Keratinocyte (primary cell): ENCODE measurements at regions not wholly inside any gene's neighbourhood (a gene's known extent, or its start where the extent isn't known, plus 50 kb on each side); places are given as distances from the start of the nearest gene placed in this dataset.

Experiments
- DNase-seq: peaks from one replicate; pipeline ENCODE4 v3.0.0-alpha.2; 2011; ENCODE audit warnings: low read depth, missing footprints, low spot score
- FAIRE-seq: peaks from 2 replicates; lab custom pipeline; 2011; peaks lifted over from hg19 to GRCh38; lab: Jason Lieb, UNC
- H2AFZ ChIP-seq: 2 replicates; pipeline ENCODE4 v1.6.0; 2012; ENCODE audit warnings: low read length, control low read depth, inconsistent platforms; ENCODE audit not compliant: control insufficient read depth
- H3K27ac ChIP-seq: 2 replicates; pipeline ENCODE4 v1.5.1; 2011; ENCODE audit warnings: low read length; ENCODE audit not compliant: control insufficient read depth, insufficient read depth
- H3K27me3 ChIP-seq: 3 replicates; pipeline ENCODE4 v1.6.0; 2011; ENCODE audit warnings: low read length; ENCODE audit not compliant: control insufficient read depth, insufficient read depth; ENCODE audit errors: extremely low read depth
- H3K36me3 ChIP-seq, 2 experiments: 2 replicates in 1 of 2; 3 replicates in 1 of 2; pipeline ENCODE4 v1.5.1; 2011; ENCODE audit warnings: low read length in 2 of 2, mild to moderate bottlenecking in 1 of 2; ENCODE audit not compliant: control insufficient read depth in 2 of 2, insufficient read depth in 2 of 2; ENCODE audit errors: extremely low read depth in 1 of 2
- H3K4me1 ChIP-seq: 3 replicates; pipeline ENCODE4 v1.5.1; 2011; ENCODE audit warnings: low read length; ENCODE audit not compliant: control insufficient read depth, insufficient read depth; ENCODE audit errors: extremely low read depth
- H3K4me2 ChIP-seq: 3 replicates; pipeline ENCODE4 v1.6.0; 2011; ENCODE audit warnings: low read depth, low read length; ENCODE audit not compliant: control insufficient read depth, insufficient read depth; ENCODE audit errors: extremely low read depth
- H3K4me3 ChIP-seq, 3 experiments: fragments of 200-600 bp in 1 of 3; sonication (generic) in 1 of 3; 2 replicates in 2 of 3; 3 replicates in 1 of 3; pipeline ENCODE4 v1.5.1; 2011 to 2016; ENCODE audit warnings: low read length in 3 of 3, mild to moderate bottlenecking in 3 of 3, control low read depth in 2 of 3, inconsistent platforms in 1 of 3, low read depth in 1 of 3, mixed read lengths in 1 of 3, mixed run types in 1 of 3, moderate library complexity in 1 of 3; ENCODE audit not compliant: control insufficient read depth in 2 of 3, insufficient read depth in 2 of 3; ENCODE audit errors: extremely low read depth in 1 of 3
- H3K79me2 ChIP-seq: 2 replicates; pipeline ENCODE4 v1.6.0; 2012; ENCODE audit warnings: low read length; ENCODE audit not compliant: control insufficient read depth, insufficient read depth
- H3K9ac ChIP-seq: 3 replicates; pipeline ENCODE4 v1.6.0; 2011; ENCODE audit warnings: low read length; ENCODE audit not compliant: control insufficient read depth, insufficient read depth; ENCODE audit errors: extremely low read depth
- H3K9me1 ChIP-seq: 3 replicates; pipeline ENCODE4 v1.6.0; 2011; ENCODE audit warnings: low read length; ENCODE audit not compliant: control insufficient read depth, insufficient read depth; ENCODE audit errors: extremely low read depth
- H3K9me3 ChIP-seq: 2 replicates; pipeline ENCODE4 v1.5.1; 2012; ENCODE audit warnings: low read depth, low read length; ENCODE audit not compliant: control insufficient read depth
- H4K20me1 ChIP-seq: 3 replicates; pipeline ENCODE4 v1.6.0; 2011; ENCODE audit warnings: low read length; ENCODE audit not compliant: control insufficient read depth, insufficient read depth; ENCODE audit errors: extremely low read depth
- EZH2 ChIP-seq: IDR thresholded peaks from one replicate; pipeline ENCODE4 v1.6.1; 2012; ENCODE audit warnings: inconsistent platforms, mild to moderate bottlenecking, low read length, moderate library complexity
- dilution Hi-C: fragments of 300-500 bp; cut with MboI; formaldehyde crosslinking; loops from one replicate; pipeline ENCODE4 v1.7.0; 2020; ENCODE audit warnings: low sequenced_read_pairs; ENCODE audit not compliant: extremely low pct_ligation_motif_present
- TF ChIP-seq, protein P1 (sequence below), 3 experiments: IDR thresholded peaks in 1 of 3; conservative IDR thresholded peaks in 1 of 3; optimal IDR thresholded peaks in 1 of 3; 2 replicates in 2 of 3; 3 replicates in 1 of 3; pipeline versions ENCODE3 to v1.5.1; 2011; ENCODE audit warnings: low read length in 3 of 3, mild to moderate bottlenecking in 3 of 3, moderate library complexity in 2 of 3, control low read depth in 1 of 3, inconsistent platforms in 1 of 3; ENCODE audit not compliant: insufficient read depth in 2 of 3; ENCODE audit errors: extremely low read depth in 1 of 3

GRCh38 chr2:122132147-122132691, 376.8 kb downstream of the TSN start:
- Histone ChIP-seq H2AFZ (no peak overlapping the region), H3K9ac (no peak overlapping the region), H3K4me2 (no peak overlapping the region), H3K9me1 (no peaks in the 10 kb centered on the region), H3K79me2 (no peaks in the 10 kb centered on the region), H3K27ac (no peak overlapping the region), H3K4me3 (no peak overlapping the region), H3K36me3 (no peaks in the 10 kb centered on the region), H4K20me1 (no peaks in the 10 kb centered on the region), H3K4me1 (no peaks in the 10 kb centered on the region), H3K27me3 (no peaks in the 10 kb centered on the region), H3K9me3 (peaks cover 4% of the 10 kb centered on the region)
- TF ChIP-seq EZH2 = no peak
- dilution Hi-C loops = no loop called here
- no peak for FAIRE-seq
- DNase-seq = no peak

GRCh38 chr2:122135021-122135937, 379.8 kb downstream of the TSN start:
- dilution Hi-C loops = no loop called here
- H3K4me1 ChIP-seq = no peaks in the 10 kb centered on the region
- no peak for DNase-seq
- no peak overlapping the region for H3K4me2 ChIP-seq
- no peak overlapping the region for H3K9ac ChIP-seq
- H3K9me3 ChIP-seq = peaks cover 4% of the 10 kb centered on the region
- H4K20me1 ChIP-seq = no peaks in the 10 kb centered on the region
- H2AFZ ChIP-seq = no peak overlapping the region
- FAIRE-seq = no peak
- H3K27ac ChIP-seq = no peak overlapping the region
- H3K4me3 ChIP-seq = no peak overlapping the region
- H3K27me3 ChIP-seq = no peaks in the 10 kb centered on the region
- H3K36me3 ChIP-seq = no peaks in the 10 kb centered on the region
- no peaks in the 10 kb centered on the region for H3K79me2 ChIP-seq
- H3K9me1 ChIP-seq = no peaks in the 10 kb centered on the region
- TF ChIP-seq, protein P1, sequence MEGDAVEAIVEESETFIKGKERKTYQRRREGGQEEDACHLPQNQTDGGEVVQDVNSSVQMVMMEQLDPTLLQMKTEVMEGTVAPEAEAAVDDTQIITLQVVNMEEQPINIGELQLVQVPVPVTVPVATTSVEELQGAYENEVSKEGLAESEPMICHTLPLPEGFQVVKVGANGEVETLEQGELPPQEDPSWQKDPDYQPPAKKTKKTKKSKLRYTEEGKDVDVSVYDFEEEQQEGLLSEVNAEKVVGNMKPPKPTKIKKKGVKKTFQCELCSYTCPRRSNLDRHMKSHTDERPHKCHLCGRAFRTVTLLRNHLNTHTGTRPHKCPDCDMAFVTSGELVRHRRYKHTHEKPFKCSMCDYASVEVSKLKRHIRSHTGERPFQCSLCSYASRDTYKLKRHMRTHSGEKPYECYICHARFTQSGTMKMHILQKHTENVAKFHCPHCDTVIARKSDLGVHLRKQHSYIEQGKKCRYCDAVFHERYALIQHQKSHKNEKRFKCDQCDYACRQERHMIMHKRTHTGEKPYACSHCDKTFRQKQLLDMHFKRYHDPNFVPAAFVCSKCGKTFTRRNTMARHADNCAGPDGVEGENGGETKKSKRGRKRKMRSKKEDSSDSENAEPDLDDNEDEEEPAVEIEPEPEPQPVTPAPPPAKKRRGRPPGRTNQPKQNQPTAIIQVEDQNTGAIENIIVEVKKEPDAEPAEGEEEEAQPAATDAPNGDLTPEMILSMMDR (optimal IDR thresholded peaks at IDR 0.05 in 1 of 3, IDR thresholded peaks at IDR 0.05 in 1 of 3, conservative IDR thresholded peaks at IDR 0.05 in 1 of 3; ENCODE audit: extremely low read depth in 1 of 3, insufficient read depth in 2 of 3, low read length in 3 of 3) = no peak
- no peak for TF ChIP-seq EZH2
